Right lobe of liver (tissue), 4 donors: ENCODE measurements at regions not wholly inside any gene's neighbourhood (a gene's known extent, or its start where the extent isn't known, plus 50 kb on each side); places are given as distances from the start of the nearest gene placed in this dataset.

Experiments used
- POLR2A ChIP-seq: fragments of 450-650 bp; IDR thresholded peaks from one replicate; pipeline ENCODE4 v1.6.1; 2017; ENCODE audit warnings: antibody characterized with exemption, mild to moderate bottlenecking
- TF ChIP-seq, protein P1 (sequence below), 4 donors: fragments of 200-600 bp in 3 of 4; fragments of 450-650 bp in 1 of 4; IDR thresholded peaks; one replicate each; pipeline versions ENCODE4 v1.5.1 to v1.8.0; 2016 to 2022; ENCODE audit warnings: antibody characterized with exemption in 4 of 4, mild to moderate bottlenecking in 2 of 4
- donor health status: DM: no; HTN: no; CAD: no.
- donor health status: DM: no; HTN: no; CAD: no.
- donor health status: DM: no; HTN: yes; CAD: no.

DNA sequence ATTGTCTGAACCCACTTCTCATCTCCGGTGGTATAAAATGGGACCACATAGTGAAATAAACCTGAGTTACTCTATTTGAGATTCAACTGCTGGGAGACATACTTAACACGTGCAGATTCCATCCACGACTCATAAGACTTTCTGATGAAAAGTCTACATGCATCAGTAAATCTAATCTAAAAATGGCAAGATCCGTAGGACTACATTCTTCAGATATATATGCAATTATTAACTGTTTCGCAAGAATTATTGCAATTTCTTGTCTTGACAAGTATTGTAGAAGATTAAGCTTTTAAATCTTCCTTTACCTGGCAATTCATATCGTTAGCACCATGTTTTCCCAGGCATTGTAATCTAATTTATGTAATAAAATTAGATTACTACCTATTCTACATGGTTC lies 718.7 kb upstream of the CBLB start:
- TF ChIP-seq, protein P1, sequence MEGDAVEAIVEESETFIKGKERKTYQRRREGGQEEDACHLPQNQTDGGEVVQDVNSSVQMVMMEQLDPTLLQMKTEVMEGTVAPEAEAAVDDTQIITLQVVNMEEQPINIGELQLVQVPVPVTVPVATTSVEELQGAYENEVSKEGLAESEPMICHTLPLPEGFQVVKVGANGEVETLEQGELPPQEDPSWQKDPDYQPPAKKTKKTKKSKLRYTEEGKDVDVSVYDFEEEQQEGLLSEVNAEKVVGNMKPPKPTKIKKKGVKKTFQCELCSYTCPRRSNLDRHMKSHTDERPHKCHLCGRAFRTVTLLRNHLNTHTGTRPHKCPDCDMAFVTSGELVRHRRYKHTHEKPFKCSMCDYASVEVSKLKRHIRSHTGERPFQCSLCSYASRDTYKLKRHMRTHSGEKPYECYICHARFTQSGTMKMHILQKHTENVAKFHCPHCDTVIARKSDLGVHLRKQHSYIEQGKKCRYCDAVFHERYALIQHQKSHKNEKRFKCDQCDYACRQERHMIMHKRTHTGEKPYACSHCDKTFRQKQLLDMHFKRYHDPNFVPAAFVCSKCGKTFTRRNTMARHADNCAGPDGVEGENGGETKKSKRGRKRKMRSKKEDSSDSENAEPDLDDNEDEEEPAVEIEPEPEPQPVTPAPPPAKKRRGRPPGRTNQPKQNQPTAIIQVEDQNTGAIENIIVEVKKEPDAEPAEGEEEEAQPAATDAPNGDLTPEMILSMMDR (IDR thresholded peaks at IDR 0.05) = no peak
- no peak for TF ChIP-seq POLR2A
